A549 (cell line): ENCODE measurements at regions not wholly inside any gene's neighbourhood (a gene's known extent, or its start where the extent isn't known, plus 50 kb on each side); places are given as distances from the start of the nearest gene placed in this dataset.
A peak's percentile ranks its signal among the peaks of the same experiment; 100 is the strongest.
"Not testable (repeated sequence)": the region's sequence is repeated elsewhere in the genome, so short reads cannot be mapped to it uniquely, and the experiment has no call there.

Source experiments
- ATAC-seq, 2 experiments: fragments of 200-7000 bp in 1 of 2; fragments of >200 bp in 1 of 2; cut with Nextera tagmentation in 1 of 2; cut with Tn5 transposase in 1 of 2; 3 replicates each; pipeline versions ENCODE4 v1.8.0 to v1.9.1; 2018 to 2020; ENCODE audit warnings: mild to moderate bottlenecking in 1 of 2, moderate library complexity in 1 of 2
- CTCF ChIA-PET: fragments of 300-600 bp; sonication (Branson Sonifier 250); formaldehyde crosslinking; extraction: SDS; loops from one replicate; lab custom pipeline; 2021; ENCODE audit warnings: antibody characterized with exemption, inconsistent platforms; lab: Yijun Ruan, JAX
- POLR2A ChIA-PET: fragments of 350-600 bp; formaldehyde crosslinking; extraction: SDS; loops from one replicate; lab custom pipeline; 2021; ENCODE audit warnings: antibody characterized with exemption, inconsistent platforms; lab: Yijun Ruan, JAX
- DNase-seq, 2 experiments: peaks; one replicate each; pipeline versions ENCODE4 v3.0.0 to v3.0.0-alpha.2; 2011 to 2016; ENCODE audit warnings: low read depth in 1 of 2, low spot score in 1 of 2
- FAIRE-seq: peaks from 2 replicates; lab custom pipeline; 2011; peaks lifted over from hg19 to GRCh38; lab: Jason Lieb, UNC
- H3K27ac ChIP-seq, 2 experiments: fragments of >200 bp; sonication (Bioruptor Twin); formaldehyde crosslinking; 3 replicates each; pipeline ENCODE4 v1.5.1; 2016 to 2017
- H3K4me1 ChIP-seq: fragments of >200 bp; sonication (Bioruptor Twin); formaldehyde crosslinking; 3 replicates; pipeline ENCODE4 v1.6.1; 2016
- H3K4me2 ChIP-seq: fragments of >200 bp; sonication (Bioruptor Twin); formaldehyde crosslinking; 3 replicates; pipeline ENCODE4 v1.6.1; 2016
- H3K4me3 ChIP-seq: fragments of >200 bp; sonication (Bioruptor Twin); formaldehyde crosslinking; 3 replicates; pipeline ENCODE4 v1.5.1; 2016
- H3K9me3 ChIP-seq: fragments of >200 bp; sonication (Bioruptor Twin); formaldehyde crosslinking; 3 replicates; pipeline ENCODE4 v1.6.1; 2016
- FOSL2 ChIP-seq, 2 experiments: fragments of 450-650 bp in 1 of 2; fragments of >200 bp in 1 of 2; sonication (Bioruptor Twin) in 1 of 2; formaldehyde crosslinking; IDR thresholded peaks; 2 replicates each; pipeline versions ENCODE4 v1.5.0 to v1.6.1; 2016 to 2020; ENCODE audit warnings: mild to moderate bottlenecking in 1 of 2, moderate library complexity in 1 of 2
- WGBS: methylation state at CpG from one replicate; pipeline ENCODE4 v1.1.6; 2017; ENCODE audit errors: missing lambda C conversion rate; 5-methylcytosine and 5-hydroxymethylcytosine counted together

GRCh38 chr1:224041032-224041431, 72.9 kb upstream of the FBXO28 start (continued):
- TF ChIP-seq FOSL2 (IDR thresholded peaks at IDR 0.05) (no peak), FOSL2 (CRISPR knock-in tag; IDR thresholded peaks at IDR 0.05) (no peak)

- DNase-seq, H3K9me3 ChIP-seq, FAIRE-seq, H3K4me1 ChIP-seq, POLR2A ChIA-PET, ATAC-seq, H3K4me2 ChIP-seq, H3K4me3 ChIP-seq, H3K27ac ChIP-seq: not testable (repeated sequence)
- CTCF ChIA-PET: interaction anchor here (1.9 kb wide), 1 partner anchor 10 kb away, joined by 8 read pairs; no protein-coding TSS in a partner anchor
Observed at GRCh38 chr1:224040423-224040822, 73.5 kb upstream of the FBXO28 start.

GRCh38 chr1:224040006-224040405, 73.9 kb upstream of the FBXO28 start:
- CTCF ChIA-PET, H3K9me3 ChIP-seq, H3K4me3 ChIP-seq, ATAC-seq, H3K4me1 ChIP-seq, H3K27ac ChIP-seq, DNase-seq, POLR2A ChIA-PET, FAIRE-seq, H3K4me2 ChIP-seq: not testable (repeated sequence)
- WGBS: 87% methylated on average over 5 of the region's 6 CpGs

- POLR2A ChIA-PET, H3K9me3 ChIP-seq, H3K27ac ChIP-seq, CTCF ChIA-PET, FAIRE-seq, ATAC-seq, H3K4me2 ChIP-seq, H3K4me1 ChIP-seq, DNase-seq, H3K4me3 ChIP-seq: not testable (repeated sequence)
- 75% methylated on average over 2 of the region's 2 CpGs for WGBS
Observed at GRCh38 chr1:224038832-224039231, 75.1 kb upstream of the FBXO28 start.

GRCh38 chr1:224037362-224037761, 76.5 kb upstream of the FBXO28 start:
- POLR2A ChIA-PET, ATAC-seq: not testable (repeated sequence)

GRCh38 chr1:224032608-224033276, 81.2 kb upstream of the FBXO28 start:
- H3K4me1 ChIP-seq, FAIRE-seq, CTCF ChIA-PET, H3K4me2 ChIP-seq, H3K27ac ChIP-seq, H3K9me3 ChIP-seq, H3K4me3 ChIP-seq, DNase-seq, POLR2A ChIA-PET: not testable (repeated sequence)
- ATAC-seq: 0 out of 6 replicates have a peak, but pooled peaks of 1 of the 2 experiments have one; percentile 36
- 71% methylated on average over 1 of the region's 3 CpGs for WGBS

More at GRCh38 chr1:224037362-224037761, 76.5 kb upstream of the FBXO28 start:
- H3K4me3 ChIP-seq, DNase-seq, H3K4me2 ChIP-seq, FAIRE-seq, H3K4me1 ChIP-seq, H3K27ac ChIP-seq, CTCF ChIA-PET, H3K9me3 ChIP-seq: not testable (repeated sequence)
- 15% methylated on average over 2 of the region's 3 CpGs for WGBS

GRCh38 chr1:224031986-224032385, 81.9 kb upstream of the FBXO28 start:
- H3K4me1 ChIP-seq, POLR2A ChIA-PET, FAIRE-seq, H3K27ac ChIP-seq, H3K4me3 ChIP-seq, H3K9me3 ChIP-seq, CTCF ChIA-PET, ATAC-seq, H3K4me2 ChIP-seq, DNase-seq: not testable (repeated sequence)
- WGBS: 37% methylated on average over 2 of the region's 3 CpGs

- POLR2A ChIA-PET, H3K27ac ChIP-seq, H3K4me1 ChIP-seq, FAIRE-seq, ATAC-seq, H3K4me2 ChIP-seq, H3K9me3 ChIP-seq, H3K4me3 ChIP-seq, CTCF ChIA-PET, DNase-seq: not testable (repeated sequence)
- 61% methylated on average over 6 of the region's 6 CpGs for WGBS
Observed at GRCh38 chr1:224030257-224030656, 83.7 kb upstream of the FBXO28 start.

GRCh38 chr1:224029286-224030025, 84.5 kb upstream of the FBXO28 start:
- H3K27ac ChIP-seq, POLR2A ChIA-PET, DNase-seq, H3K4me1 ChIP-seq, FAIRE-seq, H3K4me2 ChIP-seq, H3K4me3 ChIP-seq, CTCF ChIA-PET, H3K9me3 ChIP-seq: not testable (repeated sequence)
- 43% methylated on average over 5 of the region's 5 CpGs for WGBS
- peak; percentile 84 to 87 for ATAC-seq

GRCh38 chr1:224028802-224029201, 85.1 kb upstream of the FBXO28 start:
- FAIRE-seq, DNase-seq, ATAC-seq, H3K9me3 ChIP-seq, H3K4me3 ChIP-seq, CTCF ChIA-PET, H3K4me1 ChIP-seq, H3K4me2 ChIP-seq, H3K27ac ChIP-seq, POLR2A ChIA-PET: not testable (repeated sequence)
- WGBS: 86% methylated on average over 3 of the region's 3 CpGs

GRCh38 chr1:224023122-224023521, 90.8 kb upstream of the FBXO28 start:
- H3K4me3 ChIP-seq, CTCF ChIA-PET, DNase-seq, FAIRE-seq, H3K4me2 ChIP-seq, H3K27ac ChIP-seq, H3K4me1 ChIP-seq, POLR2A ChIA-PET, H3K9me3 ChIP-seq, ATAC-seq: not testable (repeated sequence)
- 86% methylated on average over 3 of the region's 3 CpGs for WGBS
